PFSK-1 (cell line): ENCODE measurements at regions not wholly inside any gene's neighbourhood (a gene's known extent, or its start where the extent isn't known, plus 50 kb on each side); places are given as distances from the start of the nearest gene placed in this dataset.

ENCODE experiments used
- SIN3A ChIP-seq: IDR thresholded peaks from 2 replicates; pipeline ENCODE4 v1.6.1; 2012; ENCODE audit warnings: mild to moderate bottlenecking, low read length, moderate library complexity, borderline replicate concordance; ENCODE audit not compliant: insufficient read depth
- TF ChIP-seq, protein P1 (sequence below), 2 experiments: IDR thresholded peaks; 2 replicates each; pipeline versions ENCODE4 v1.6.1 to v1.8.0; 2011 to 2012; ENCODE audit warnings: low read depth in 2 of 2, low read length in 2 of 2, control low read depth in 1 of 2, inconsistent platforms in 1 of 2, mild to moderate bottlenecking in 1 of 2, moderate library complexity in 1 of 2; ENCODE audit not compliant: insufficient read depth in 1 of 2

DNA sequence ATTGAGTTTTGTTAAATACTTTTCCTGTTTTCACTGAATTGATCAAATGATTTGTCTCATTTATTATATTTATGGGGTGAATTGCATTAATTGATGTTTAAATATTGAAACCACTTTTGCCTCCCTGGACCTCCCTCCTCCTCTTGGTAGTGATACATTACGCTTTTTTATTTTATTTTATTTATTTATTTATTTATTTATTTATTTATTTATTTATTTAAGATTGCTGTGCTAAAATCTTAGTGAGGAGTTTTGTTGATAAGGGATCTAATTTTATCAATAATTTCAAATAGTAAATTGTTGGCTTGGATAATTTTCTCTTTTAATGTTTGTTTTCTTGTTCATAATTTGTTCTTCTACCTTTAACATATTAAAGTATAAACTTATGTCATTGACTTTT lies 1281.0 kb upstream of the NXPH2 start:
- no peak for TF ChIP-seq SIN3A
- TF ChIP-seq, protein P1, sequence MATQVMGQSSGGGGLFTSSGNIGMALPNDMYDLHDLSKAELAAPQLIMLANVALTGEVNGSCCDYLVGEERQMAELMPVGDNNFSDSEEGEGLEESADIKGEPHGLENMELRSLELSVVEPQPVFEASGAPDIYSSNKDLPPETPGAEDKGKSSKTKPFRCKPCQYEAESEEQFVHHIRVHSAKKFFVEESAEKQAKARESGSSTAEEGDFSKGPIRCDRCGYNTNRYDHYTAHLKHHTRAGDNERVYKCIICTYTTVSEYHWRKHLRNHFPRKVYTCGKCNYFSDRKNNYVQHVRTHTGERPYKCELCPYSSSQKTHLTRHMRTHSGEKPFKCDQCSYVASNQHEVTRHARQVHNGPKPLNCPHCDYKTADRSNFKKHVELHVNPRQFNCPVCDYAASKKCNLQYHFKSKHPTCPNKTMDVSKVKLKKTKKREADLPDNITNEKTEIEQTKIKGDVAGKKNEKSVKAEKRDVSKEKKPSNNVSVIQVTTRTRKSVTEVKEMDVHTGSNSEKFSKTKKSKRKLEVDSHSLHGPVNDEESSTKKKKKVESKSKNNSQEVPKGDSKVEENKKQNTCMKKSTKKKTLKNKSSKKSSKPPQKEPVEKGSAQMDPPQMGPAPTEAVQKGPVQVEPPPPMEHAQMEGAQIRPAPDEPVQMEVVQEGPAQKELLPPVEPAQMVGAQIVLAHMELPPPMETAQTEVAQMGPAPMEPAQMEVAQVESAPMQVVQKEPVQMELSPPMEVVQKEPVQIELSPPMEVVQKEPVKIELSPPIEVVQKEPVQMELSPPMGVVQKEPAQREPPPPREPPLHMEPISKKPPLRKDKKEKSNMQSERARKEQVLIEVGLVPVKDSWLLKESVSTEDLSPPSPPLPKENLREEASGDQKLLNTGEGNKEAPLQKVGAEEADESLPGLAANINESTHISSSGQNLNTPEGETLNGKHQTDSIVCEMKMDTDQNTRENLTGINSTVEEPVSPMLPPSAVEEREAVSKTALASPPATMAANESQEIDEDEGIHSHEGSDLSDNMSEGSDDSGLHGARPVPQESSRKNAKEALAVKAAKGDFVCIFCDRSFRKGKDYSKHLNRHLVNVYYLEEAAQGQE (IDR thresholded peaks at IDR 0.05; ENCODE audit: insufficient read depth in 1 of 2, low read depth in 2 of 2, low read length in 2 of 2): no peak
